Loucy (cell line): ENCODE measurements at regions not wholly inside any gene's neighbourhood (a gene's known extent, or its start where the extent isn't known, plus 50 kb on each side); places are given as distances from the start of the nearest gene placed in this dataset.

ENCODE experiments used
- H2AFZ ChIP-seq: fragments of 200-600 bp; sonication (generic); 2 replicates; pipeline ENCODE4 v1.6.0; 2016; ENCODE audit warnings: antibody characterized with exemption, mild to moderate bottlenecking, low read length, moderate library complexity
- H3F3A ChIP-seq: fragments of 200-600 bp; 2 replicates; pipeline ENCODE4 v1.6.0; 2016; ENCODE audit warnings: antibody characterized with exemption, low read depth, mild to moderate bottlenecking
- H3K27me3 ChIP-seq: fragments of 200-600 bp; sonication (generic); 2 replicates; pipeline ENCODE4 v1.6.1; 2014; ENCODE audit warnings: low read length, mild to moderate bottlenecking; ENCODE audit not compliant: insufficient read depth, poor library complexity, severe bottlenecking
- H3K36me3 ChIP-seq: fragments of 200-600 bp; sonication (generic); 2 replicates; pipeline ENCODE4 v1.6.1; 2016; ENCODE audit warnings: low read length; ENCODE audit not compliant: insufficient read depth
- H3K4me1 ChIP-seq: fragments of 200-600 bp; sonication (generic); 2 replicates; pipeline ENCODE4 v1.5.1; 2014; ENCODE audit warnings: low read length, mild to moderate bottlenecking; ENCODE audit not compliant: insufficient read depth, poor library complexity, severe bottlenecking
- H3K4me2 ChIP-seq: fragments of 200-600 bp; sonication (generic); 2 replicates; pipeline ENCODE4 v1.6.0; 2014; ENCODE audit warnings: antibody characterized with exemption, low read length, low read depth, mild to moderate bottlenecking; ENCODE audit not compliant: poor library complexity, severe bottlenecking
- H3K4me3 ChIP-seq: fragments of 200-600 bp; sonication (generic); 2 replicates; pipeline ENCODE4 v1.5.1; 2014; ENCODE audit warnings: low read length, mild to moderate bottlenecking, mixed read lengths; ENCODE audit not compliant: poor library complexity, severe bottlenecking
- H3K79me2 ChIP-seq: fragments of 200-600 bp; sonication (generic); 2 replicates; pipeline ENCODE4 v1.6.1; 2014; ENCODE audit warnings: low read length; ENCODE audit not compliant: insufficient read depth
- H3K9ac ChIP-seq: fragments of 200-600 bp; sonication (generic); 2 replicates; pipeline ENCODE4 v1.6.0; 2014; ENCODE audit warnings: mild to moderate bottlenecking, low read depth, low read length, moderate library complexity; ENCODE audit not compliant: poor library complexity, severe bottlenecking
- H3K9me2 ChIP-seq: fragments of 200-600 bp; sonication (generic); replicated peaks from 2 replicates; pipeline ENCODE4 v1.6.1; 2016; ENCODE audit warnings: low read depth, low read length, mixed read lengths
- H3K9me3 ChIP-seq: fragments of 200-600 bp; sonication (generic); 2 replicates; pipeline ENCODE4 v1.6.1; 2014; ENCODE audit warnings: mild to moderate bottlenecking, antibody characterized with exemption, low read length, low read depth; ENCODE audit not compliant: insufficient read depth
- H4K20me1 ChIP-seq: fragments of 200-600 bp; sonication (generic); 2 replicates; pipeline ENCODE4 v1.6.0; 2014; ENCODE audit warnings: antibody characterized with exemption, low read length, mild to moderate bottlenecking; ENCODE audit not compliant: insufficient read depth, poor library complexity, severe bottlenecking
- EZH2phosphoT487 ChIP-seq: fragments of 200-600 bp; IDR thresholded peaks from 2 replicates; pipeline ENCODE4 v1.6.1; 2018; ENCODE audit warnings: antibody characterized with exemption, mild to moderate bottlenecking, moderate library complexity, borderline replicate concordance
- TF ChIP-seq, protein P1 (sequence below): fragments of 200-600 bp; sonication (generic); conservative IDR thresholded peaks from 2 replicates; pipeline ENCODE4 v1.5.1; 2014; ENCODE audit warnings: mild to moderate bottlenecking, antibody characterized with exemption, low read length

DNA sequence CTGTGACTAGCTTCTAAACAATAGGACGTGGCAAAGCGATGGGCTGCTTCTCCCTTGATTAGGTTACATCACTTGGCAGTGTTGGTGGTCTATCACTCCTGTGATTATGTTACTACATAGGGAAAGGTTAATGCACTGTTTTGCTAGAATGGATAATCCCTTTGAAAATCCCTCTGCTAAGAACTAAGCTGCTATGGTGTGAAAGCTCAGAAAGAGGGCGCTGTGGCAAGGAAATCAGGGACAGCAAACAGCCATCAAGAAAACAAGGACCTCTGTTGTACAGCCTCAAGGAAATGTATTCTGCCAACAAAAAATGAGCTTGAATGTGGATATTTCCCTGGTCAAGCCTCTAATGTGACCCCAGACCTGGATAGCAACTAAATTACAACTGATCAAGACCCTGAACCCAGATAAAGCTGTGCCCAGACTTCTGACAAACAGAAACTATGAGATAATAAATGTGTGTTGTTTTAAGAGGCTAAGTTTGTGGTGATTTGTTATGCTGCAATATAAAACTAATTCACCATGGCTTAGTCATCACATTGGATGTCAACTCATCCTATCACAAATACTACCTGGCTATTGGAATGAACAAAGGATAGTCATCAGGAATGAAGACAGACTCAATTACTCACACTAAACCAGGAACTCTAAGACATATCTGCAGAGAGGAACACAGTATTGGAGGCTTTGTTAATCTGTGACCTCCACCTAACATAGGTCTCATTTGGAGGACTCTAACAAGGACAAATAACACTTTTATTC, 1215.9 kb downstream of the EFNA5 start:
- H3K36me3 ChIP-seq = no peaks in the 10 kb centered on the region
- H3K79me2 ChIP-seq = no peaks in the 10 kb centered on the region
- H4K20me1 ChIP-seq = no peaks in the 10 kb centered on the region
- H3F3A ChIP-seq = no peaks in the 10 kb centered on the region
- H3K9me2 ChIP-seq = no peaks in the 10 kb centered on the region
- no peaks in the 10 kb centered on the region for H3K4me1 ChIP-seq
- H3K9me3 ChIP-seq = no peaks in the 10 kb centered on the region
- TF ChIP-seq, protein P1, sequence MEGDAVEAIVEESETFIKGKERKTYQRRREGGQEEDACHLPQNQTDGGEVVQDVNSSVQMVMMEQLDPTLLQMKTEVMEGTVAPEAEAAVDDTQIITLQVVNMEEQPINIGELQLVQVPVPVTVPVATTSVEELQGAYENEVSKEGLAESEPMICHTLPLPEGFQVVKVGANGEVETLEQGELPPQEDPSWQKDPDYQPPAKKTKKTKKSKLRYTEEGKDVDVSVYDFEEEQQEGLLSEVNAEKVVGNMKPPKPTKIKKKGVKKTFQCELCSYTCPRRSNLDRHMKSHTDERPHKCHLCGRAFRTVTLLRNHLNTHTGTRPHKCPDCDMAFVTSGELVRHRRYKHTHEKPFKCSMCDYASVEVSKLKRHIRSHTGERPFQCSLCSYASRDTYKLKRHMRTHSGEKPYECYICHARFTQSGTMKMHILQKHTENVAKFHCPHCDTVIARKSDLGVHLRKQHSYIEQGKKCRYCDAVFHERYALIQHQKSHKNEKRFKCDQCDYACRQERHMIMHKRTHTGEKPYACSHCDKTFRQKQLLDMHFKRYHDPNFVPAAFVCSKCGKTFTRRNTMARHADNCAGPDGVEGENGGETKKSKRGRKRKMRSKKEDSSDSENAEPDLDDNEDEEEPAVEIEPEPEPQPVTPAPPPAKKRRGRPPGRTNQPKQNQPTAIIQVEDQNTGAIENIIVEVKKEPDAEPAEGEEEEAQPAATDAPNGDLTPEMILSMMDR = peak; percentile 59
- no peak for TF ChIP-seq EZH2phosphoT487
- no peak overlapping the region for H3K4me3 ChIP-seq
- H3K27me3 ChIP-seq = no peaks in the 10 kb centered on the region
- peak overlapping the region; percentile 18 for H3K4me2 ChIP-seq
- no peak overlapping the region for H3K9ac ChIP-seq
- peak overlapping the region; percentile 61 for H2AFZ ChIP-seq

DNA sequence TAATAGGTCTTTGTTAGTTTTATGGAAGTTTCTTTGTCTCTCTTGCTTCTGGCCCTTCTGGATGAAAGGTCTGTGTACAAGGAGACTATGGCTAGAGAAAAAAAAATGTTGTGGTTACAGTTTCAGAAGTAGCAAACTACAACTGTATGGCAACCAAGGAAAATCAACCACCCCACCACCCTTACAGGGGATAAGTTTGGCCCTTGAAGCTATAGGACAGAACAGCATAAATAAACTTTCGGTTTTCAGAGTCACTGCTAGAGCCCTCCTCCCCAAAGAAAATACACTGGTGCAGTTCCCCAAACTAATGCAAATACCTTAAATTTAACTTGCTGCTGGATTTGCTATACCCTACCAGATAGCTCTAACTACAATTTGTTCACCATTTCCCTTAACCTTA, 1216.7 kb downstream of the EFNA5 start:
- no peak overlapping the region for H3K9ac ChIP-seq
- no peaks in the 10 kb centered on the region for H3K79me2 ChIP-seq
- no peaks in the 10 kb centered on the region for H3K4me1 ChIP-seq
- no peak overlapping the region for H3K4me3 ChIP-seq
- H3K36me3 ChIP-seq = no peaks in the 10 kb centered on the region
- H2AFZ ChIP-seq = no peak overlapping the region
- H3F3A ChIP-seq = no peaks in the 10 kb centered on the region
- TF ChIP-seq, protein P1 = no peak
- TF ChIP-seq EZH2phosphoT487 = no peak
- H3K27me3 ChIP-seq = no peaks in the 10 kb centered on the region
- no peaks in the 10 kb centered on the region for H4K20me1 ChIP-seq
- no peaks in the 10 kb centered on the region for H3K9me2 ChIP-seq
- no peaks in the 10 kb centered on the region for H3K9me3 ChIP-seq
- H3K4me2 ChIP-seq = no peak overlapping the region

DNA sequence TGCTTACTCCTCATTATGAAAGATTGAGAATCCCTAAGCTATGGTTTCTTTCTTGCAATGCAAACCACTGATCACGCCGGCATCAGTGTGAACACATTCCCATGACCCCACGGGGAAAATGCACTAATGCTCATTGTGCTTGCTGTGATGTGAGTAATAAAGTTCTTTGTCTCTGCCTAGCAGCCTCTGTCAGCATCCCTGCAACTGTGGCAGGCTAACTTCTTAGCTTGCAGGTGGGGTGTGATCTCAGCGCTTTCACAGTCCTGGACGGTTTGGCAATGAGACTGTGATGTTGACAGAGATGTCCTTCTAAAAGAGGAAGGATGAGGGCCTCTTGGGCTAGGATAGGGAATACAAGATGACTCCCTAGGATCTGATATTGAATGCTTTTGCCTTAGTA, 1218.7 kb downstream of the EFNA5 start:
- H3K9me2 ChIP-seq = no peaks in the 10 kb centered on the region
- H3K4me1 ChIP-seq = no peaks in the 10 kb centered on the region
- no peaks in the 10 kb centered on the region for H3K79me2 ChIP-seq
- no peak overlapping the region for H2AFZ ChIP-seq
- H3K9ac ChIP-seq = no peak overlapping the region
- no peaks in the 10 kb centered on the region for H3F3A ChIP-seq
- no peaks in the 10 kb centered on the region for H4K20me1 ChIP-seq
- H3K4me2 ChIP-seq = no peak overlapping the region
- TF ChIP-seq, protein P1 = no peak
- no peak for TF ChIP-seq EZH2phosphoT487
- H3K4me3 ChIP-seq = no peak overlapping the region
- H3K9me3 ChIP-seq = no peaks in the 10 kb centered on the region
- no peaks in the 10 kb centered on the region for H3K36me3 ChIP-seq
- H3K27me3 ChIP-seq = no peaks in the 10 kb centered on the region
